ENCODE measurements at regions not wholly inside any gene's neighbourhood (a gene's known extent, or its start where the extent isn't known, plus 50 kb on each side); places are given as distances from the start of the nearest gene placed in this dataset.
"Not testable (repeated sequence)": the region's sequence is repeated elsewhere in the genome, so short reads cannot be mapped to it uniquely, and the experiment has no call there.

- Mint-ChIP-seq H3K4me1 (ENCODE audit: low read depth in 2 of 2) (no peaks in the 10 kb centered on the region), H3K27me3 (peaks cover 4 to 5% of the 10 kb centered on the region in 2 donors), H3K36me3 (no peaks in the 10 kb centered on the region), H3K4me3 (no peak overlapping the region), H3K27ac (no peak overlapping the region), H3K9me3 (no peaks in the 10 kb centered on the region)
- ATAC-seq (peak in 1 of 2 donors; percentile 40), DNase-seq (ENCODE audit: low spot score) (no peak)
These were observed 90.1 kb upstream of the PRR23C start for GRCh38 chr3:139134678-139135372.

GRCh38 chr3:139135657-139136056 is 91.0 kb upstream of the PRR23C start:
- Mint-ChIP-seq H3K4me1 (ENCODE audit: low read depth in 2 of 2) (no peaks in the 10 kb centered on the region), H3K27me3 (peaks cover 3 to 7% of the 10 kb centered on the region in 2 donors), H3K9me3 (no peaks in the 10 kb centered on the region), H3K36me3 (no peaks in the 10 kb centered on the region), H3K4me3 (no peak overlapping the region), H3K27ac (no peak overlapping the region)
- no peak for ATAC-seq
- no peak for DNase-seq (ENCODE audit: low spot score)

GRCh38 chr3:139136469-139137202 is 91.9 kb upstream of the PRR23C start:
- peak in 1 of 2 donors; percentile 45 for ATAC-seq
- Mint-ChIP-seq H3K27ac (no peak overlapping the region), H3K9me3 (no peaks in the 10 kb centered on the region), H3K4me1 (ENCODE audit: low read depth in 2 of 2) (no peaks in the 10 kb centered on the region), H3K4me3 (no peak overlapping the region), H3K27me3 (peaks cover 0 to 16% of the 10 kb centered on the region in 2 donors), H3K36me3 (no peaks in the 10 kb centered on the region)
- DNase-seq (ENCODE audit: low spot score): no peak

GRCh38 chr3:139140553-139140952 is 95.9 kb upstream of the PRR23C start:
- no peak overlapping the region for H3K4me3 Mint-ChIP-seq
- no peak overlapping the region for H3K27ac Mint-ChIP-seq
- no peaks in the 10 kb centered on the region for H3K9me3 Mint-ChIP-seq
- no peak for DNase-seq (ENCODE audit: low spot score)
- no peak for ATAC-seq
- no peaks in the 10 kb centered on the region for H3K36me3 Mint-ChIP-seq
- no peaks in the 10 kb centered on the region for H3K4me1 Mint-ChIP-seq (ENCODE audit: low read depth in 2 of 2)
- H3K27me3 Mint-ChIP-seq: peaks cover 0 to 22% of the 10 kb centered on the region in 2 donors

GRCh38 chr3:139145980-139146379 is 101.3 kb upstream of the PRR23C start:
- H3K36me3 Mint-ChIP-seq; H3K27ac Mint-ChIP-seq; DNase-seq (ENCODE audit: low spot score); H3K4me3 Mint-ChIP-seq; H3K4me1 Mint-ChIP-seq (ENCODE audit: low read depth in 2 of 2); ATAC-seq; H3K9me3 Mint-ChIP-seq: not testable (repeated sequence)
- peaks cover 9 to 31% of the 10 kb centered on the region in 2 donors for H3K27me3 Mint-ChIP-seq

GRCh38 chr3:139151530-139151929 is 106.8 kb upstream of the PRR23C start:
- H3K9me3 Mint-ChIP-seq: peaks cover 9% of the 10 kb centered on the region
- DNase-seq (ENCODE audit: low spot score) (no peak), ATAC-seq (no peak)
- H3K36me3 Mint-ChIP-seq: no peaks in the 10 kb centered on the region
- no peaks in the 10 kb centered on the region for H3K4me1 Mint-ChIP-seq (ENCODE audit: low read depth in 2 of 2)
- H3K27ac Mint-ChIP-seq: no peak overlapping the region
- no peak overlapping the region for H3K4me3 Mint-ChIP-seq
- H3K27me3 Mint-ChIP-seq: peaks cover 9 to 32% of the 10 kb centered on the region in 2 donors

- H3K27me3 Mint-ChIP-seq: peaks cover 5 to 27% of the 10 kb centered on the region in 2 donors
- ATAC-seq; H3K4me1 Mint-ChIP-seq (ENCODE audit: low read depth in 2 of 2); DNase-seq (ENCODE audit: low spot score); H3K9me3 Mint-ChIP-seq; H3K27ac Mint-ChIP-seq; H3K36me3 Mint-ChIP-seq; H3K4me3 Mint-ChIP-seq: not testable (repeated sequence)
These were observed 108.7 kb upstream of the PRR23C start for GRCh38 chr3:139153434-139153833.

- ATAC-seq: peak in 1 of 2 donors; percentile 45
- no peaks in the 10 kb centered on the region for H3K36me3 Mint-ChIP-seq
- no peaks in the 10 kb centered on the region for H3K9me3 Mint-ChIP-seq
- DNase-seq (ENCODE audit: low spot score): no peak
- H3K27ac Mint-ChIP-seq: no peak overlapping the region
- H3K27me3 Mint-ChIP-seq: peaks cover 8 to 13% of the 10 kb centered on the region in 2 donors
- H3K4me3 Mint-ChIP-seq: no peak overlapping the region
- no peaks in the 10 kb centered on the region for H3K4me1 Mint-ChIP-seq (ENCODE audit: low read depth in 2 of 2)
These were observed 112.7 kb upstream of the PRR23C start for GRCh38 chr3:139157161-139157932.

GRCh38 chr3:139159356-139159755 is 114.7 kb upstream of the PRR23C start:
- Mint-ChIP-seq H3K27me3 (peaks cover 10 to 12% of the 10 kb centered on the region in 2 donors), H3K4me1 (ENCODE audit: low read depth in 2 of 2) (no peaks in the 10 kb centered on the region), H3K4me3 (no peak overlapping the region), H3K9me3 (no peaks in the 10 kb centered on the region), H3K36me3 (no peaks in the 10 kb centered on the region), H3K27ac (no peak overlapping the region)
- no peak for ATAC-seq
- no peak for DNase-seq (ENCODE audit: low spot score)

GRCh38 chr3:139173372-139174108 is 128.8 kb upstream of the PRR23C start:
- peaks cover 13% of the 10 kb centered on the region for H3K36me3 Mint-ChIP-seq
- H3K4me1 Mint-ChIP-seq (ENCODE audit: low read depth in 2 of 2): peaks cover 8 to 11% of the 10 kb centered on the region in 2 donors
- H3K4me3 Mint-ChIP-seq: peak overlapping the region; percentile 12
- no peak for DNase-seq (ENCODE audit: low spot score)
- H3K27ac Mint-ChIP-seq: no peak overlapping the region
- peak in 1 of 2 donors; percentile 61 for ATAC-seq
- peaks cover 15% of the 10 kb centered on the region for H3K9me3 Mint-ChIP-seq
- H3K27me3 Mint-ChIP-seq: peaks cover 14% of the 10 kb centered on the region in 2 donors

GRCh38 chr3:139180489-139180888 is 135.8 kb upstream of the PRR23C start:
- no peak for ATAC-seq
- no peak for DNase-seq (ENCODE audit: low spot score)
- peaks cover 11% of the 10 kb centered on the region for H3K9me3 Mint-ChIP-seq
- peaks cover 10 to 17% of the 10 kb centered on the region in 2 donors for H3K27me3 Mint-ChIP-seq
- H3K36me3 Mint-ChIP-seq: no peaks in the 10 kb centered on the region
- H3K4me1 Mint-ChIP-seq (ENCODE audit: low read depth in 2 of 2): no peaks in the 10 kb centered on the region
- no peak overlapping the region for H3K27ac Mint-ChIP-seq
- no peak overlapping the region for H3K4me3 Mint-ChIP-seq

- peaks cover 4 to 16% of the 10 kb centered on the region in 2 donors for H3K27me3 Mint-ChIP-seq
- no peak overlapping the region for H3K4me3 Mint-ChIP-seq
- H3K4me1 Mint-ChIP-seq (ENCODE audit: low read depth in 2 of 2): no peaks in the 10 kb centered on the region
- H3K9me3 Mint-ChIP-seq: peaks cover 11% of the 10 kb centered on the region
- DNase-seq (ENCODE audit: low spot score) (no peak), ATAC-seq (no peak)
- H3K27ac Mint-ChIP-seq: no peak overlapping the region
- no peaks in the 10 kb centered on the region for H3K36me3 Mint-ChIP-seq
These were observed 137.5 kb upstream of the PRR23C start for GRCh38 chr3:139182143-139182542.

- Mint-ChIP-seq H3K9me3 (peaks cover 11% of the 10 kb centered on the region), H3K4me3 (no peak overlapping the region), H3K4me1 (ENCODE audit: low read depth in 2 of 2) (no peaks in the 10 kb centered on the region), H3K27ac (no peak overlapping the region), H3K36me3 (no peaks in the 10 kb centered on the region), H3K27me3 (peaks cover 4 to 17% of the 10 kb centered on the region in 2 donors)
- ATAC-seq (no peak), DNase-seq (ENCODE audit: low spot score) (no peak)
These were observed 137.9 kb upstream of the PRR23C start for GRCh38 chr3:139182598-139182997.
